GM23338 (cell line): ENCODE measurements at regions not wholly inside any gene's neighbourhood (a gene's known extent, or its start where the extent isn't known, plus 50 kb on each side); places are given as distances from the start of the nearest gene placed in this dataset.
"Not testable (repeated sequence)": the region's sequence is repeated elsewhere in the genome, so short reads cannot be mapped to it uniquely, and the experiment has no call there.

ENCODE experiments used
- ATAC-seq: fragments of 200-7000 bp; cut with Tn5 transposase; 3 replicates; pipeline ENCODE4 v1.9.1; 2020
- DNase-seq: peaks from one replicate; pipeline ENCODE4 v3.0.0-alpha.2; 2015; ENCODE audit warnings: low spot score
- H2AFZ ChIP-seq: fragments of 200-600 bp; sonication (generic); 2 replicates; pipeline ENCODE4 v1.8.0; 2016; ENCODE audit warnings: antibody characterized with exemption, mild to moderate bottlenecking, moderate library complexity
- H3F3A ChIP-seq: fragments of 200-600 bp; sonication (generic); replicated peaks from 2 replicates; pipeline ENCODE4 v1.8.0; 2017; ENCODE audit warnings: antibody characterized with exemption, mixed run types, low read depth
- H3K27ac ChIP-seq: fragments of 200-600 bp; sonication (generic); 2 replicates; pipeline ENCODE4 v1.6.1; 2016; ENCODE audit warnings: low read depth
- H3K27me3 ChIP-seq: fragments of 200-600 bp; sonication (generic); 2 replicates; pipeline ENCODE4 v1.8.0; 2016; ENCODE audit warnings: mild to moderate bottlenecking, mixed run types, moderate library complexity; ENCODE audit not compliant: insufficient read depth
- H3K36me3 ChIP-seq: fragments of 200-600 bp; sonication (generic); 2 replicates; pipeline ENCODE4 v1.8.0; 2016; ENCODE audit warnings: mild to moderate bottlenecking; ENCODE audit not compliant: insufficient read depth
- H3K4me1 ChIP-seq: fragments of 200-600 bp; sonication (generic); 2 replicates; pipeline ENCODE4 v1.8.0; 2016; ENCODE audit warnings: mild to moderate bottlenecking, moderate library complexity; ENCODE audit not compliant: insufficient read depth
- H3K4me2 ChIP-seq: fragments of 200-600 bp; sonication (generic); 2 replicates; pipeline ENCODE4 v1.7.1; 2017; ENCODE audit warnings: mixed run types
- H3K4me3 ChIP-seq: fragments of 200-600 bp; sonication (generic); 2 replicates; pipeline ENCODE4 v1.6.1; 2016; ENCODE audit warnings: mixed run types
- H3K79me2 ChIP-seq: fragments of 200-600 bp; sonication (generic); replicated peaks from 2 replicates; pipeline ENCODE4 v1.8.0; 2017; ENCODE audit warnings: mild to moderate bottlenecking; ENCODE audit not compliant: insufficient read depth
- H3K9me2 ChIP-seq: fragments of 200-600 bp; sonication (generic); 2 replicates; pipeline ENCODE4 v1.8.0; 2017; ENCODE audit not compliant: insufficient read depth
- H4K20me1 ChIP-seq: fragments of 200-600 bp; sonication (generic); replicated peaks from 2 replicates; pipeline ENCODE4 v1.8.0; 2017; ENCODE audit warnings: mild to moderate bottlenecking; ENCODE audit not compliant: insufficient read depth
- H3K27ac Mint-ChIP-seq: 2 replicates; pipeline ENCODE4 v1.8.0; 2020; ENCODE audit warnings: inconsistent platforms, mild to moderate bottlenecking, moderate library complexity, mixed read lengths
- H3K27me3 Mint-ChIP-seq: 3 replicates; pipeline ENCODE4 v1.8.0; 2022; ENCODE audit warnings: low read depth, mild to moderate bottlenecking, moderate library complexity, mixed read lengths, inconsistent platforms; ENCODE audit not compliant: insufficient read depth, poor library complexity
- H3K36me3 Mint-ChIP-seq: 3 replicates; pipeline ENCODE4 v1.8.0; 2021; ENCODE audit warnings: low read depth, mild to moderate bottlenecking, inconsistent platforms, moderate library complexity, mixed read lengths
- H3K4me1 Mint-ChIP-seq: 3 replicates; pipeline ENCODE4 v1.8.0; 2020; ENCODE audit warnings: mild to moderate bottlenecking, inconsistent platforms, mixed read lengths
- H3K4me3 Mint-ChIP-seq: 3 replicates; pipeline ENCODE4 v1.8.0; 2021; ENCODE audit warnings: moderate library complexity, mild to moderate bottlenecking, inconsistent platforms, mixed read lengths
- H3K9me3 Mint-ChIP-seq: 3 replicates; pipeline ENCODE4 v1.8.0; 2020; ENCODE audit warnings: moderate library complexity, mild to moderate bottlenecking, inconsistent platforms, mixed read lengths
- CREB1 ChIP-seq: fragments of 250-450 bp; sonication (Bioruptor Pico); IDR thresholded peaks from 2 replicates; pipeline ENCODE4 v1.5.0; 2020; ENCODE audit warnings: low read depth, mild to moderate bottlenecking, moderate library complexity
- CTCF ChIP-seq, 2 experiments: fragments of 200-600 bp in 1 of 2; sonication (generic) in 1 of 2; conservative IDR thresholded peaks; 2 replicates each; pipeline versions ENCODE4 v1.5.1 to v1.6.1; 2016 to 2017; ENCODE audit warnings: antibody characterized with exemption in 2 of 2, low read depth in 2 of 2, mild to moderate bottlenecking in 2 of 2, moderate library complexity in 1 of 2
- ETS1 ChIP-seq: IDR thresholded peaks from 2 replicates; pipeline ENCODE4 v1.6.1; 2016; ENCODE audit warnings: antibody characterized with exemption
- EZH2 ChIP-seq: fragments of 200-600 bp; sonication (generic); IDR thresholded peaks from one replicate; pipeline ENCODE4 v1.8.0; 2017; ENCODE audit warnings: antibody characterized with exemption, mild to moderate bottlenecking, low read depth; ENCODE audit not compliant: unreplicated experiment
- EZH2phosphoT487 ChIP-seq: fragments of 200-600 bp; sonication (generic); IDR thresholded peaks from one replicate; pipeline ENCODE4 v1.8.1; 2018; ENCODE audit warnings: antibody characterized with exemption; ENCODE audit not compliant: unreplicated experiment
- JUNB ChIP-seq: IDR thresholded peaks from one replicate; pipeline ENCODE4 v1.6.1; 2016; ENCODE audit warnings: antibody characterized with exemption; ENCODE audit not compliant: unreplicated experiment
- NANOG ChIP-seq: IDR thresholded peaks from 2 replicates; pipeline ENCODE4 v1.6.1; 2016; ENCODE audit warnings: antibody characterized with exemption, borderline replicate concordance
- POLR2AphosphoS5 ChIP-seq: IDR thresholded peaks from 2 replicates; pipeline ENCODE4 v1.6.1; 2016; ENCODE audit warnings: antibody characterized with exemption, low read depth
- REST ChIP-seq: IDR thresholded peaks from one replicate; pipeline ENCODE4 v1.6.1; 2018; ENCODE audit warnings: antibody characterized with exemption; ENCODE audit not compliant: unreplicated experiment
- ZNF114 ChIP-seq: fragments of 250-450 bp; sonication (Bioruptor Pico); IDR thresholded peaks from 2 replicates; pipeline ENCODE4 v1.5.0; 2020; ENCODE audit warnings: mild to moderate bottlenecking, moderate library complexity
- ZNF331 ChIP-seq: fragments of 250-450 bp; sonication (Bioruptor Pico); IDR thresholded peaks from 2 replicates; pipeline ENCODE4 v1.5.0; 2020; ENCODE audit warnings: low read depth, mild to moderate bottlenecking, moderate library complexity

- H3K36me3 ChIP-seq, H3K27me3 ChIP-seq, H3K9me3 Mint-ChIP-seq, DNase-seq, H4K20me1 ChIP-seq, H3K4me3 Mint-ChIP-seq, H3K27ac ChIP-seq, H3K4me2 ChIP-seq, H3K27ac Mint-ChIP-seq, ATAC-seq, H3K9me2 ChIP-seq, H2AFZ ChIP-seq, H3K36me3 Mint-ChIP-seq, H3K4me1 ChIP-seq, H3K4me1 Mint-ChIP-seq, H3K79me2 ChIP-seq, H3F3A ChIP-seq, H3K27me3 Mint-ChIP-seq, H3K4me3 ChIP-seq: not testable (repeated sequence)
These were observed 114.4 kb upstream of the ATP2B1 start for GRCh38 chr12:89822992-89823391.

GRCh38 chr12:89821896-89822295 is 113.3 kb upstream of the ATP2B1 start:
- H3K27ac Mint-ChIP-seq, result no peak overlapping the region
- ATAC-seq, result no peak
- TF ChIP-seq JUNB, result no peak
- TF ChIP-seq ZNF114 (CRISPR knock-in tag), result no peak
- no peak for TF ChIP-seq REST
- no peak for TF ChIP-seq CTCF (conservative IDR thresholded peaks at IDR 0.05; ENCODE audit: low read depth in 2 of 2)
- TF ChIP-seq EZH2phosphoT487, result no peak
- TF ChIP-seq CREB1 (CRISPR knock-in tag), result no peak
- TF ChIP-seq POLR2AphosphoS5, result no peak
- no peak for TF ChIP-seq NANOG
- no peak for TF ChIP-seq EZH2
- TF ChIP-seq ZNF331 (CRISPR knock-in tag), result no peak
- TF ChIP-seq ETS1, result no peak

More at GRCh38 chr12:89821896-89822295, 113.3 kb upstream of the ATP2B1 start:
- H3K27me3 Mint-ChIP-seq, result no peaks in the 10 kb centered on the region
- no peak overlapping the region for H3K27ac ChIP-seq
- peaks cover 12% of the 10 kb centered on the region; the same call in 2 of the 3 replicates for H3K4me1 Mint-ChIP-seq
- H3K4me3 ChIP-seq, result no peak overlapping the region
- H3K4me1 ChIP-seq, result no peaks in the 10 kb centered on the region
- no peaks in the 10 kb centered on the region for H3F3A ChIP-seq
- H3K79me2 ChIP-seq, result no peaks in the 10 kb centered on the region
- peak; percentile 7 for DNase-seq
- H3K27me3 ChIP-seq, result no peaks in the 10 kb centered on the region
- H3K9me2 ChIP-seq, result no peaks in the 10 kb centered on the region
- H3K36me3 Mint-ChIP-seq, result no peaks in the 10 kb centered on the region
- H2AFZ ChIP-seq, result no peak overlapping the region
- H4K20me1 ChIP-seq, result no peaks in the 10 kb centered on the region
- H3K4me3 Mint-ChIP-seq, result no peak overlapping the region
- H3K4me2 ChIP-seq, result peak overlapping the region; percentile 9; the same call in 1 of the 2 replicates
- no peaks in the 10 kb centered on the region for H3K36me3 ChIP-seq
- no peaks in the 10 kb centered on the region for H3K9me3 Mint-ChIP-seq
